K562 (cell line): ENCODE measurements at regions not wholly inside any gene's neighbourhood (a gene's known extent, or its start where the extent isn't known, plus 50 kb on each side); places are given as distances from the start of the nearest gene placed in this dataset.

Experiments used
- ATAC-seq: fragments of 200-7000 bp; cut with Tn5 transposase; 3 replicates; pipeline ENCODE4 v1.9.1; 2020; ENCODE audit warnings: moderate library complexity
- BruUV-seq: library from RNA; stranded (reverse); fragments of 400-500 nt; replicated peaks from 2 replicates; lab custom pipeline; 2021; lab: Mats Ljungman, UMichigan
- CTCF ChIA-PET: fragments of 300-600 bp; formaldehyde crosslinking; extraction: SDS; loops from one replicate; lab custom pipeline; 2021; ENCODE audit warnings: low intra/inter-chr PET ratio; lab: Yijun Ruan, JAX
- POLR2A ChIA-PET: fragments of 300-600, 350-650 bp; sonication (Branson Sonifier 250); formaldehyde crosslinking; extraction: SDS; loops from one replicate; lab custom pipeline; 2021; ENCODE audit warnings: antibody characterized with exemption, inconsistent platforms; lab: Yijun Ruan, JAX
- DNase-seq, 4 experiments: peaks; one replicate each; pipeline versions ENCODE4 v3.0.0 to v3.0.0-alpha.2; 2011 to 2018; ENCODE audit warnings: low spot score in 3 of 4, mixed read lengths in 3 of 4; ENCODE audit errors: extremely low read depth in 1 of 4
- FAIRE-seq: peaks from 2 replicates; lab custom pipeline; 2011; peaks lifted over from hg19 to GRCh38; lab: Jason Lieb, UNC
- H2AFZ ChIP-seq: 2 replicates; pipeline ENCODE4 v1.6.0; 2011; ENCODE audit warnings: low read depth, low read length, control low read depth, inconsistent platforms
- H3K27ac ChIP-seq: fragments of 200-600 bp; 3 replicates; pipeline ENCODE4 v1.8.0; 2011; ENCODE audit warnings: low read depth, mild to moderate bottlenecking, control low read depth, inconsistent platforms, low read length, moderate library complexity, mixed read lengths; ENCODE audit errors: extremely low read depth
- H3K27me3 ChIP-seq, 2 experiments: fragments of 300-600 bp in 1 of 2; 2 replicates in 1 of 2; 3 replicates in 1 of 2; pipeline versions ENCODE4 v1.6.0 to v1.8.0; 2011; ENCODE audit warnings: inconsistent platforms in 2 of 2, low read length in 2 of 2, mild to moderate bottlenecking in 1 of 2, mixed read lengths in 1 of 2, moderate library complexity in 1 of 2; ENCODE audit not compliant: control insufficient read depth in 2 of 2, insufficient read depth in 2 of 2
- H3K36me3 ChIP-seq: fragments of 300-600 bp; 3 replicates; pipeline ENCODE4 v1.8.0; 2011; ENCODE audit warnings: mild to moderate bottlenecking, low read length, inconsistent platforms; ENCODE audit not compliant: control insufficient read depth, insufficient read depth
- H3K4me1 ChIP-seq, 2 experiments: fragments of 200-600 bp in 1 of 2; replicated peaks in 1 of 2; 2 replicates in 1 of 2; 3 replicates in 1 of 2; pipeline versions ENCODE4 v1.5.1 to v1.8.0; 2011; ENCODE audit warnings: inconsistent platforms in 2 of 2, low read length in 2 of 2, mild to moderate bottlenecking in 1 of 2, mixed read lengths in 1 of 2, moderate library complexity in 1 of 2; ENCODE audit not compliant: control insufficient read depth in 2 of 2, insufficient read depth in 2 of 2
- H3K4me2 ChIP-seq: 2 replicates; pipeline ENCODE4 v1.6.1; 2011; ENCODE audit warnings: low read length, control low read depth, inconsistent platforms, mixed read lengths; ENCODE audit not compliant: insufficient read depth
- H3K4me3 ChIP-seq: fragments of 200-600 bp; sonication (generic), shearing (Covaris generic); 2 replicates; pipeline ENCODE4 v1.5.1; 2016; ENCODE audit warnings: control low read depth, inconsistent platforms
- H3K79me2 ChIP-seq: fragments of 200-600 bp; 3 replicates; pipeline ENCODE4 v1.8.0; 2011; ENCODE audit warnings: low read length, inconsistent platforms; ENCODE audit not compliant: control insufficient read depth, insufficient read depth
- H3K9ac ChIP-seq, 2 experiments: 2 replicates each; pipeline versions ENCODE4 v1.6.0 to v1.6.1; 2011; ENCODE audit warnings: low read depth in 2 of 2, low read length in 2 of 2, control low read depth in 1 of 2, inconsistent platforms in 1 of 2, mild to moderate bottlenecking in 1 of 2, mixed read lengths in 1 of 2; ENCODE audit not compliant: insufficient read depth in 1 of 2
- H3K9me1 ChIP-seq: one replicate; pipeline ENCODE4 v1.6.0; 2011; ENCODE audit warnings: inconsistent platforms, mild to moderate bottlenecking, low read length, moderate library complexity; ENCODE audit not compliant: control insufficient read depth, insufficient read depth
- H3K9me3 ChIP-seq: replicated peaks from 2 replicates; pipeline ENCODE4 v1.5.1; 2011; ENCODE audit warnings: low read depth, low read length, inconsistent platforms; ENCODE audit not compliant: control insufficient read depth, insufficient read depth
- H4K20me1 ChIP-seq: replicated peaks from 2 replicates; pipeline ENCODE4 v1.6.1; 2011; ENCODE audit warnings: low read length, inconsistent platforms, mixed read lengths; ENCODE audit not compliant: control insufficient read depth, insufficient read depth
- CHCHD3 ChIP-seq: fragments of 250-450 bp; sonication (Bioruptor Pico); IDR thresholded peaks from 2 replicates; pipeline ENCODE4 v2.1.2; 2022; ENCODE audit warnings: mild to moderate bottlenecking
- HDAC3 ChIP-seq: fragments of 450-650 bp; IDR thresholded peaks from 2 replicates; pipeline ENCODE4 v1.6.1; 2018; ENCODE audit warnings: borderline replicate concordance, mild to moderate bottlenecking, moderate library complexity; ENCODE audit not compliant: partially characterized antibody
- HES1 ChIP-seq: fragments of 450-650 bp; IDR thresholded peaks from 2 replicates; pipeline ENCODE4 v1.6.1; 2016; ENCODE audit warnings: low read depth, mild to moderate bottlenecking, moderate library complexity
- KLF13 ChIP-seq: fragments of 450-650 bp; IDR thresholded peaks from 2 replicates; pipeline ENCODE4 v1.6.1; 2016; ENCODE audit warnings: missing genetic modification characterization, low read depth, mild to moderate bottlenecking, missing compliant biosample characterization, moderate library complexity, borderline replicate concordance
- PCBP2 ChIP-seq: fragments of 200-400 bp; formaldehyde crosslinking; IDR thresholded peaks from 2 replicates; pipeline ENCODE4 v1.6.1; 2018; ENCODE audit warnings: low read length, low read depth, mild to moderate bottlenecking, moderate library complexity; ENCODE audit not compliant: poor library complexity, severe bottlenecking
- TBL1XR1 ChIP-seq, 2 experiments: IDR thresholded peaks; 2 replicates each; pipeline ENCODE4 v1.6.1; 2012; ENCODE audit warnings: improper control_type of control experiment in 2 of 2, low read length in 2 of 2, mild to moderate bottlenecking in 1 of 2
- ZNF239 ChIP-seq: fragments of 250-450 bp; sonication (Bioruptor Pico); IDR thresholded peaks from 2 replicates; pipeline ENCODE4 v1.4.0; 2020; ENCODE audit warnings: mild to moderate bottlenecking
- WGBS: fragments of 100-300 bp; shearing (Covaris generic); methylation state at CpG from one replicate; pipeline ENCODE4 v1.1.6; 2016; ENCODE audit warnings: low coverage, mixed read lengths; ENCODE audit not compliant: insufficient coverage; ENCODE audit errors: missing lambda C conversion rate; 5-methylcytosine and 5-hydroxymethylcytosine counted together
- in situ Hi-C: fragments of 300-500 bp; cut with MboI; formaldehyde crosslinking; loops from 4 replicates; pipeline ENCODE4 v1.15.0; 2018; ENCODE audit warnings: inconsistent platforms, mixed read lengths
- intact Hi-C: fragments of 100-400 bp; cut with micrococcal nuclease; formaldehyde crosslinking; loops from 2 replicates; pipeline ENCODE4 v1.14.2; 2022

GRCh38 chr16:16850274-16850673 lies 471.3 kb downstream of the NPIPA7 start:
- Histone ChIP-seq H3K4me3 (no peak overlapping the region), H3K27me3 (no peaks in the 10 kb centered on the region), H4K20me1 (no peaks in the 10 kb centered on the region), H3K4me2 (no peak overlapping the region), H2AFZ (no peak overlapping the region), H3K9me1 (no peaks in the 10 kb centered on the region), H3K79me2 (no peaks in the 10 kb centered on the region), H3K4me1 (no peaks in the 10 kb centered on the region), H3K9ac (no peak overlapping the region), H3K36me3 (no peaks in the 10 kb centered on the region), H3K9me3 (no peaks in the 10 kb centered on the region), H3K27ac (no peak overlapping the region)
- BruUV-seq = no TSS peak
- TF ChIP-seq KLF13 (no peak), CHCHD3 (CRISPR knock-in tag) (no peak), HES1 (no peak), ZNF239 (CRISPR knock-in tag) (no peak), TBL1XR1 (IDR thresholded peaks at IDR 0.05; ENCODE audit: low read length in 2 of 2) (no peak), PCBP2 (no peak), HDAC3 (no peak)
- in situ Hi-C loops (no loop called here), intact Hi-C loops (no loop called here)
- ChIA-PET CTCF (no interaction called here), POLR2A (no interaction called here)
- WGBS = 48% methylated on average over 5 of the region's 5 CpGs
- no peak for FAIRE-seq
- no peak for DNase-seq
- no peak for ATAC-seq
